ENCODE measurements at regions not wholly inside any gene's neighbourhood (a gene's known extent, or its start where the extent isn't known, plus 50 kb on each side); places are given as distances from the start of the nearest gene placed in this dataset.

DNA sequence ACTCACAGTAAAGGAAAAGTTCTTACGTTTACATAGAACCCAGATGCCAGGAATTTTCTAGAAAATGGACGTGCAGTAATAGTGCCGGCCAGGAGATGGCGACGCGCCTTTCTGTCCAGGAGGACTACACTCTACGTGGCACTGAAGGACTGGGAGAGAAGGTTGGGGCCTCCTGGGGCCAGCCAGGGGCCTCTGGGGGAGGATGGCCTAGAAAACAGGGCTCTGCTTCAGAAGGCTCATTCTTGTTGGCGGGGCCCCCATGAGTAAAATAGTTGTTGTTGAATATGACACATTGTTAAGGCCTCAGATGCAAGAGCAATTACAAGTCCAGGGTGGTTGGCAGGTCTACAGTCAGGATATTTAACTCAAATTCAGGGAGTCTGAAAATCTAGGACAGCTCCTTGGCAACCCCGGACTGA is 120.1 kb upstream of the MAX start:
- DNase-seq (ENCODE audit: low read depth in 4 of 4, low spot score in 3 of 4): no peak

DNA sequence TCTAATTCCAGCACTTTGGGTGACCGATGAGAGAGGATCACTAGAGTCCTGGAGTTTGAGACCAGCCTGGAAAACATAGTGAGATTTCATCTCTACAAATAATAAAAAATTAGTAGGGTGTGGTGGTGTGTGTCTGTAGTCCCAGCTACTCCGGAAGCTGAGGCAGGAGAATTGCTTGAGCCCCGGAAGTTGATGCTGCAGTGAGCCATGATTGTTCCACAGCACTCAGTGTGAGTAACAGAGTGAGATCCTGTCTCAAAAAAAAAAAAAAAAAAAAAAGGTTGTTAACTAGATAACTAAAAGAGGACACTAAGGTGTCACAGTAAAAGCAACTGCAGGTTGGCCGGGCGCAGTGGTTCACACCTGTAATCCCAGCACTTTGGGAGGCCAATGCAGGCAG is 121.3 kb upstream of the MAX start:
- DNase-seq (ENCODE audit: low read depth in 4 of 4, low spot score in 3 of 4): no peak

DNA sequence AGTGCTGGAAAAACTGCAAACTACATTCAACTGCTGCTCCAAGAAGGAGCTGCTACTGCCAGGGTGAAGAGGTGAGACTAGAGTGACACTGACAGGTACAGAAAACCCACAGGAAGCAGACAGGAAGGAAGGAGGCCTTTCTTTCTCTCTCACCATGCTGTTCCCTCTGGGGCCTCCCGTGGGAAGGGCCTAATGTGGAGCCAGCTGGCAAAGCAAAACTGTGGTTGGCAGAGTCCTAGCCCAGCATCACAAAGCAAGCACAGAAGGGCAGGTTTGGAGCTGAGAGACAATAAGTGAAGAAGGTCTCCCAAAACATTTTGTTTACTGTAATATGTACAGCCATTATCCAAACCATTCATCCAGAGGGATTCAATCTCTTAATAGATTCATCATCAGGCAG is 122.5 kb upstream of the MAX start:
- DNase-seq (ENCODE audit: low read depth in 4 of 4, low spot score in 3 of 4): no peak

DNA sequence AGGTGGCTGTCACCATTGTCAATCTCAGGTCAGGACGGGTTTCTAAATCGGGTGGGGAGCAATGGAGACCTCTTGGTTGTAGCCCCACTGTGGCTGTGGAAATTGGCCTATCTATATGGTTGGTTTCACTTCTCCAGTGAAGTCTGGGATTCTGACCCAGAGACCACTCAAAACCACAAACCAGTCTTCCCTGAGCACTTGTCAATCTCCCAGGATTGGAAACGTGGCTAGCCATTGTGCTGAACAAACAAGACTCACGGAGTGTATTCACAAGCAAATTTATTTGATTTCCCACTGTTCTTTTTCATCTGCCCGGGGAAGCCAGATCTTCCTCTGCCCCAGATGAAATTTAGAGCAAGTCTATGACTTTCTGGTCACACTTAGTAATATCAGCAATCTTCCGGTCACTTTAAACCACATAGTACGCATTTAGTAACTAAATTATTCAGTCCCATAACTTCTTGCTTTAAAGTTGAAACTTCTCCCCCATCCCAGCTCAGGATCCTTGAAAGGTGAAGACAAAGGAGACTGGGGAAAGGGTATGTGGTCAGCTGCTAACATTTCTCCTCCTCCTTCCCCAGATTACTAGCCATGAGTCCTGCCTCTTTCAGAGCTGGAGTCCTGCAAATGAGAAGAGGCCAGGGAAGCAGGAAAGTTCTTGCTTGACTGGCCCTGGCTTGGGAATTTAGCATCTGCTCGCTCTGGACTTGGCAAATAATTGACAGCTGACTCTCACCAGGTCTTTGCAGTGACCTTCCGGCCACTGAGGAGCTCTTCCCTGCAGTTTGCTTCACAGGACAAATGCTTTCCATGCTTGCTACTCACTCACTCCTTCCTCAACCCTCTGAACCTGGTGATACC is 123.2 kb upstream of the MAX start:
- DNase-seq (ENCODE audit: low read depth in 4 of 4, low spot score in 3 of 4): no peak

DNA sequence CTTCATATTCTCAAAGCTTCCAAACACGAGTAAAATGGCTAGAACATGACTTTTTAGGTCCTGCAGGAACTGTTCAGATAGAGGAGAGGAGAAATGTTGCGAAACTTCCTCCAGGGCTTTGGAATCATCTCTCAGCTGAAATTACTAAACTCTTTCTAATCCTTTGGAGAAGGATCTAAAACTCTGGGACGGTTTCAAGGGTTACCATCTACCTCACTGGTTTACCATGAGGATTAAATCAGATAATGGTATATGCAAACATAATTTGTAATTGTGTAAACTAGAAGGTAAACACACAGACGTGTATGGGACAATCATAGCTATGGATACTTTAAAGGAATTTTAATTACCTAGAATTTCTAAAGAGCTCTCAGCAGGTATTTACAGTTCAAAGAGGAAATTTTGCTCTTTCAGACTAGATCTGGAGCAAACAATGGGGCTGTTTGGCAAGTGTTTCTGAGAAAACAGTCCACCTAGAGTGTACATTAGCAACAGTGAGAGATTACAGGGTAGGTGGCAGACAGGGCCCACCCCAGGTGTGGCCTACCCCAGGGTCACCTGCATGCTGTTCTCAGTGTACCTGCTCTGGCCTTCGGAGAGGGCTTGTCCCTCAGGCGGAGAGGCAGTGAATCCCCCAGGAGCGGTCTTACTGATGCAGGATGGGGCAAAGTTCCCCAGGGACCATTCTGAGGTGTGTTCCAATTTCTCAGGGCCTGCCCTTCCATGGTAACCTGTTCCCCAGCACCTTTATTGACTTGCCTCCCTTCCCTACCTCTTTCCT is 124.7 kb upstream of the MAX start:
- no peak for DNase-seq (ENCODE audit: low read depth in 4 of 4, low spot score in 3 of 4)

DNA sequence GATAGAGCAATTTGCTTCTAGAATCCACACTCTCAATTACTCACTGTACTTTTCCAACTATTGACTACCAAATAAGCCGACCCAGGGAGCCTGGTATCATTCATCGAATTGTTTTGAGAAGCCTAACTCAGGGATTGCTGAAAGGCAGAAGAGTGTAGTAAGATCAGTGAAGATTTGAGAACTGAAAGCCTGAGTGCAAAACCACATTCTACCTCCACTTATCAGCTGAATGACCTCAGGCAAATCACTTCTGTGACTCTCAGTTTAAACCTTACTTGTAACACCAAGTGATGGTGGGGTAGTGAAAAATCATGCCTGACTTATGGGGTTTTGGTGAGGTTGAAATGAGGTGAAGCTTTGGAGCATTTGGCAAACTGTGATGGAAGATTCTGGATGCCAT is 126.1 kb upstream of the MAX start:
- no peak for DNase-seq (ENCODE audit: low read depth in 4 of 4, low spot score in 3 of 4)

DNA sequence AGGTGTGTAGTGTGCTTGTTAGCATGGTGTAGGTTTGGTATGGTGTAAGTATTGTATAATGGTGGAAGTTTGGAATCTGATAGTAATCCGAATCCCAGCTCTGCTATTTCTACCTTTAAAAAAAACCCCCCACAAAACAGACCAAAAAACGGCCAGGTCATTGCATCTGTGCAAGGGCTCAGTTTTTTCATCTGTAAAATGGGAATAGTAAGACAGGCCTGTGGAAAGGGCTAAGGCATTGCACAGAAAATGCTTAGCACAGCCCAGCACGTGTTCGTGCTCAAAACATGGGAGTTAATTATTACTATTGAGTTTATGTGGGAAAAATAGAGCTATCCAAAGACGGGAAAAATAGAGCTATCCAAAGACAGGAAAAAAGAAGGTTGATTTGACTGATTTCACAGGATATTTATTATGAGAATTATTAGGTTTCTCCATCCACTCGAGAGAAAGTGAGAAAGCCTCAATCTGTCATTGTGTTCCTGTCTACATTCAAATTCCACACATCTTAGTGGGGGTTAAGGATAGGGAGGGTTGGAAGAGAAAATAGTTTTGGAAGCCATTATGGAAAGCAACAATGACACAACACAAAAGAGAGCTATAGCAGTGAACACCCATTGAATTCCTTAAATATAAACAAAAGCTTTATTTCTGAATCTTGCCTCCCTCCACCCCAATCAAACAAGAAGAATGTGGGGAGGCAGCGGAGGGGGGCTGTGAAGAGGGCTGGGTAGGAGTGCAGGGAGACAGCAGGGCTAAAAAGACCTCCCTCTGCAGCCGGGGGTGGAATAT is 126.8 kb upstream of the MAX start:
- no peak for DNase-seq (ENCODE audit: low read depth in 4 of 4, low spot score in 3 of 4)

DNA sequence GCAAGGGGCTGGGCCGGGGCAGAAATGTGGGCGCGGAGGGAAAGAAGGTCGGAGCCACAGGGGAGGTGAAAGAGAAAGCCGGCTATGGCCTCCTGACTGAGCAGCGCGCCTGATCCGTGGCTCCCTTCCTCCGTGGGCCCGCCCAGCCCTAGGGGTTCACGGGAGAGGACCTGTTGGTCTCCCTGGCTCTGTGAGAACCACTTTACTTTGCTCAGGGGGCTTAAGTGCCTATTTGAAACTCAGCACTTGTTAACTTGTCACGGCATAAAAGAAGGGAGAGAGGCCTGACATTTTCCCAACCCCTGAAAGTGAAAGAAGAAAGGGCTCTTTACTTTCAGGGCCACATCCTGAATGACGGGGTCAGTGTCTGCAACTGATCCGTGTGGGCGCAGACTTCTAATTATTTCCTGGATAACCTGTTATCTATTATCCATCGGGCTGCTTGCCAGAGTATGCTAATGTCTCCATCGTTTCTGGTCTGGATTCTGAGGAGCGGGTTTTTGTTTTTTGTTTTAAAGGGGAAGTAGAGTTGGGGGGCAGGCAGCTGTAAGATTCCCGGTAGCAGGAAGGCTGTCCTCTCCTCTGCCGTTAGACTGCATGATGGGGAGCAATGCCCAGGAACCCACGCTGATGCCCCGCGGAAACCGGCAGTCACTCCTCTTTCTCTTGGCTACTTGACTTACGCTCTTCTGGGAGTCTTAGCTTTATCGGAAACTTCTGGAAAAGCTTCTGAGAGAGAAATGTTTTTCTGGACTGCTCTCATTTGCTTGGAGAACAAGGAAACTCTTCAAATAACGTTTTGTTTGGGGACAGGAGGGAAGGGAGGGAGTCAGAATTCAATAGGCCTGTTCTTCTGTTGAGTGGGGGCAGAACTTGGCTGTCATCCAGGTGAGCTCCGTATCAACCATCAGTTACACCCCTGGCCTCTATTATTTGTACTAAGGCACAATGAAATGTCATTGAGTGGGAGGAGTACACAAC is 127.7 kb upstream of the MAX start:
- no peak for DNase-seq (ENCODE audit: low read depth in 4 of 4, low spot score in 3 of 4)

DNA sequence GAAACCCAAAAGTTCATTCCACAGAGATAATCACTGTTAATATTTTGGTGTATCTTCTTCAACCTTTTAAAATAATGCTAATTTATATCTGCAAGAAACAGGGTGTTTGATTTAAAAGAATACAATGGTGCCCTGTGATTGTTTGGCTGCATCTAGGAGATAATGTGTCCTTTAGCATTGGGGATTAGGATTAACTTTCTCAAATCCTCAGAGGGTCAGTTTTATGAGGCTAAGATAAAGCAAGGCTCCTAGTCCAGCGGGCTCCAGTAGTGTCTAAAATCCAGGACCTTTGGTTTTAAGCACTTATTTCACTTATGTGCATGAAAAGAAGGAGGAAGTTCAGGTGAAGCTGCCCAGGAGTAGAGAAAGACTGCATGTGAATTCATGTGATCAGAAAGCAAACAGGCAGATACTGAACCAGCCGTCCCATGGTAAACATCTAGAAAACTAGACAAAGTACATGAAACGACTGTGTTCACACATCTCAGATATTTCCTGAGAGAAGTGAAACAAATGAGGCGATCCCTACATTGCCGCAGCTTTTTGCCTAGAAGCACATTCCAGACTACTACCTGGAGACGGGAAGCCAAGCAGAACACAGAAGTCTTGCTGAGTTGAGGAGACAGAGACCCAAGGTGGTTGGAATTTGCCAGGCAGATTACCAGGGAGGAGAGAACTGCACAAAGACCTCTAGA is 129.1 kb upstream of the MAX start:
- no peak for DNase-seq (ENCODE audit: low read depth in 4 of 4, low spot score in 3 of 4)

DNA sequence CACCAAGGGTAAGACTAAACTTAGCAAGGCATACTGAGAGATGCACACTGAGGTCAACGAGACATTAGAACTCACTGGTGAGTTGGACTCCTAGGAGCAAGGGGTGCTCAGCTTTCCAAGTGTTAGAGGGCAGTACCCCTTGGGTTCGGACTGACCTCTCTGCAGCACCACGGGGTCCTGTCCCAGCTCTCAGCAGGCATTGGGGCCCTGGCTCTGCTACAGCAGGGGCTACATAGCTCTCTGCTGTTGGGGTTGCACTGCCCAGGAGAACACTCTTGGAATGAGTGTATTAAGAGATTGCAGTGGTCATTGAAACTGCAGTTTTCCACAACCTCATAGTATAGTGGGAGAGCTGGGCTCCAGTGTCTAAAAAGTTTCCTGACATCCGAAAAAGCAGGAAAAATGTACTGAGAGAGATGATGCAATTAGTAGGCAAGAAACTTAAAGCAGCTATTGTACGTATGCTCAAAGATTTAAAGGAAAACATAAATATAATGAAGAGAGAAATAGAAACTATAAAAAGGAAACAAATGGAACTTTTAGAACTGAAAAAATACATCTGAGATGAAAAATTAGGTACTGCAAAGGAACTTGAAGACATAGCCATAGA is 132.5 kb upstream of the MAX start:
- DNase-seq (ENCODE audit: low read depth in 4 of 4, low spot score in 3 of 4): no peak

DNA sequence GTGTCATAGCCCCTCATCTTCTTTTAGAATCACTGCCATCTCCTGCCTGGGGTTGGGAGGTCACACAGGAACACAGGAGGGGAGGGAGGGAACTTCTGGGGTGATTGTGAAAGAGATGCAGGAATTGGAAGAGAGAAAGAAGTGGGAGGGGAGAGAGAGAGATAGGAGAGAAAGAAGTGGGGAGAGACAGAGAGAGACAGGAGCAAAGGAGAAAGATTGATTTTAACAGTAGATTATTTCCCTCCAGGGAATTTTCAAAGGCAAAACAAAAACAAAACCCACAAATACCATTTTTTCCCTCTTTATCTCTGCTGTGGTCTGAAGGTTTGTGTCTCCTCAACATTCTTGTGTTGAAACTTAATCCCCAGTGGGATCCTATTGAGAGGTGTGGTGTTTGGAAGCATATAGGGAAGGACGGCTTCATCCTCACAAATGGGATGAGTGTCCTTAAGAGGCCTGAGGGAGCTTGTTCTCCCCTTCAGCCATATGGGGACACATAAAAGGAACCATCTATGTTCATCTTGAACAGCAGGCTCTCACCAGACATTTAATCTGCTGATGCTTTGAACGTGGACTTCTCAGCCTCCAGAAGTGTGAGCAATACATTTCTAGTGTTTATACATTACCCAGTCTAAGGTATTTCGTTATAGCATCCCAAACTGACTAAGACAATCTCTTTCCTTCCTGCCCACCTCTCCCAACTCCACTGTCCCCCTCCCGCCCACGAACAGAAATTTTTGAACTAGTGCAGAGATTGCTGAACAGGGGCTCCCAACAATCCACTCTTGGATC is 134.9 kb upstream of the MAX start:
- DNase-seq (ENCODE audit: low read depth in 4 of 4, low spot score in 3 of 4): no peak

DNA sequence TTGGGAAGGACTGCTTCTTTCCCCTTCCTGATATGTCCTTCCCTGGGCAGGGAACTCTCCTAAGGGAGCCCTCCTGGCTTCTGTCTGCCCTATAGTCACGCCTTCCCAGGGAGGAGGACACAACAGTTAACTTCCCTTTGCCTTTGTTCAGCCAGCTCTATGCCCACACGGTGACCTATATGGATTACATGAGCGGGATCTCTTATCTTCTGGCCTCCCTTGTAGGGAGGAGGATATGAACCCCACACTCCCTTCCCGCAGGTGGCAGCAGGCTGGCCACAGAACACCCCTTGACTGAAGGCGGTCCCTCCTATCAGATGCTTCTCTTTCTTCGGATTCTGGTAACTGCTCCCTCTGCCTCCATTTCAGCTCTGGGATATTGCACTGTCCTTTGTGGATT is 135.6 kb upstream of the MAX start:
- no peak for DNase-seq (ENCODE audit: low read depth in 4 of 4, low spot score in 3 of 4)

DNA sequence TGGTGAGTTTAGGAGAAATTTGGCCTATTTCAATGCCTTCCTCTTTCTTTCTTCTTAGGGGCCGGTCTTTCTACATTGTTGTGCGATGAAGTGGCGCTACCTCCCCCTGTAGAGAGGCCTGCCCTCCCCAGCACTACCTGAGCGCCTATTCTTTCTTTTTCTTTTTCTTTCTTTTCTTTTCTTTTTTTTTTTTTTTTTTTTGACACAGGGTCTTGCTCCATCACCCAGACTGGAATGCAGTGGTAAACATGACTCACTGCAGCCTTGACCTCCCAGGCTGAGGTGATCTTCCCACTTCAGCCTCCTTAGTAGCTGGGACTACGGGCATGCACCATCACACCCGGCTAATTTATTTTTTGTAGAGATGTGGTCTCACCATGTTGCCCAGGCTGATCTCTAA is 136.1 kb upstream of the MAX start:
- no peak for DNase-seq (ENCODE audit: low read depth in 4 of 4, low spot score in 3 of 4)

DNA sequence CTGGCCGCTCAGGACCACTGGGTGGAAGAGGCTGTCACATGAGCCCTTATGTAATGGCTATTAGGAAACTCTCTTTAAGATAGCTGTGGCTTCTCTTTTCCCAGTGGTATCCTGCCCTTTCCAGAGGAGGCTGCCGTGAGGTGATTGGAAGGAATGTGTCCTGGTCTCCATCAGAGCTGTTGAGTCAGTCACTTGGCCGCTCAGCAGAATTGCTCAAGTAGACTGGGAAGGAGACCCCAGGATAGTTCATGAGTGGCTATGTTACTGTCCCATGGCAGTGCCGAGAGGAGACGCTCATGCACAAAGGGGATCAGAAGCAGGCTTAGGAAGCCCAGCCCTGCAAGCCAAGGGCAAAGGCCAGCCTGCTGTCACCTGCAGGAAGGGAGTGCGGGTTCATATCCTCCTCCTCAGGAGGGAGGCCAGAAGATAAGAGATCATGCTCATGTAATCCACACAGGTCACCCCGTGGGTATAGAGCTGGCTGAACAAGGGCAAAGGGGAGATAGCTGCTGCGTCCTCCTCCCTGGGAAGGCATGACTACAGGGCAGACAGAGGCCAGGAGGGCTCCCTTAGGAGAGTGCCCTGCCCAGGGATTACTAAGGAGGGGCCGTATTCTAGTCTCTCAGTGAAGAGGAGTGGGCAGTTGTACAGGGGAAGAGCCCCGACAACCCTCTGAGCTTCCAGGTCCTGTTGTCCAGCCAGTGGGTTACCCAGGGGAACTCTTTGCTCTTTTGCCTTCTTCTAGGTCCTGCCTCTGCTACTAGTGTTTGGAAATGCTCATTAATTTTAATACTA is 137.0 kb upstream of the MAX start:
- no peak for DNase-seq (ENCODE audit: low read depth in 4 of 4, low spot score in 3 of 4)

DNA sequence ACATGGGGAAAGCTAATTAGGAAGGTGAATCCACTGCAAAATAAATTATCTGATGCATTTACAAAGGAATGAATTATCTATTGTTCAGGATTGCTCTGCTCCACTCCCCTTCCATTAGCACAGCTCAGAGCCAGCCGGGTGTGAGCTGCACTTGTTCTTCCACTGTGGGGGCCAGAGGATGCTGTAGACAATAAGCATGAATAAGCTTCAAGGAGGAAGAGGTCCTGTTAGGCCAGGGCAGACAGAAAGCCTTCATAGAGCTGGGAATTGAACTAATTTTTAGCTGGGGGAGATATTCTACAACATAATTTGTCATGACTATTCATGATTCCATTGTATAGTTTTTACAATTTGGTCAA is 137.6 kb upstream of the MAX start:
- no peak for DNase-seq (ENCODE audit: low read depth in 4 of 4, low spot score in 3 of 4)

DNA sequence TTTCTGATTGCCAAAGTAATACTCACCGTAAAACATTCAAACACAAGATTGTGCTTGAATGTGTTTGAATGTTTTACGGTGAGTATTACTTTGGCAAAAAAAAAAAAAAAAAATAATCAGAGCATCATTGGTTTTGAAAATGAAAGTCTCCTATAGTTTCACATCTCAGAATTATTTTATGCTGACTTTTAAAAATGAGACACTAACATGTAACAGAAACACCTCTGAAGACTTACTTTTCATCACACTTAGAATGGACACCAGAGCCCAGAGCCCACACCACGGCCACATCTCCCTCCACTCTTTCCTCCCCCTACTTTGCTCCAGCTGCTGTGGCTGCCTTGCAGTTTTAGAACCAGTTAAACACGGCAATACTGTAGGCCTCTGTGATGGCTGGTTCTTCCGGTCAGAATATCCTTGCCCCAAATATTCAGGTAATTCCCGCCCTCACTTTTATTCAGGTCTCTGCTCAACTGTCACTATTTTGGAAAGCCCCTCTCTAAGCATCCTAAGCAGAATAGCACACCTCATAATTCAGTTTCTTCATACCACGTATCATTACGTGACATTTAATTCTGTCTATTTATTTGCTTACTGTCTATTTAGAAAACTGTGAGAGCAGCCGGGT is 138.9 kb upstream of the MAX start:
- no peak for DNase-seq (ENCODE audit: low read depth in 4 of 4, low spot score in 3 of 4)

DNA sequence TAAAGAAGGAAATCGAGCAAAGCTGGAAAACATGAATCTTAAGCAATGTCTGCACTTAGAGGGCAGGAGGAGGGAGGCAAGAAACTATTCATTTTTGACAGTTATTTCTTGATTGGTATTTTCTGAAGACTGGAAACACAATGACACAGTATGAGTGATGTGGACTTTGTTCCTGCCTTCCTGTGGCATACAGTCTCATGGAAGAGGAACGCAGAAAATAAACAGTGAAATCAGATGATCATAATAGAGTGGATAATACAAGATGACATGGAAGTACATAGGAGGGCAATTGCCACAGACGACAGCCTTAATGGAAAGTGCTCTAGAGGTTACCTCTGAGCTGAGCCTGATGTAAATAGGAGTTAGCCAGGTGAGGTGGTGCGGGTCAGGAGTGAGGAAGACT is 140.4 kb upstream of the MAX start:
- DNase-seq (ENCODE audit: low read depth in 4 of 4, low spot score in 3 of 4): no peak
